HG02610 (cell line): ENCODE measurements at regions not wholly inside any gene's neighbourhood (a gene's known extent, or its start where the extent isn't known, plus 50 kb on each side); places are given as distances from the start of the nearest gene placed in this dataset.

Experiments
- ATAC-seq: cut with Tn5 transposase; IDR thresholded peaks from one replicate; pipeline ENCODE4 v1.9.1; 2021; ENCODE audit warnings: mild to moderate bottlenecking, moderate library complexity; ENCODE audit not compliant: unreplicated experiment

- no peak for ATAC-seq
Observed at GRCh38 chr5:89123581-89123980, 240.6 kb upstream of the MEF2C start.

GRCh38 chr5:89120719-89121118, 237.7 kb upstream of the MEF2C start:
- ATAC-seq = no peak

GRCh38 chr5:89117124-89117644, 234.2 kb upstream of the MEF2C start:
- peak; percentile 87 for ATAC-seq

- ATAC-seq = no peak
Observed at GRCh38 chr5:89110916-89111646, 228.1 kb upstream of the MEF2C start.

GRCh38 chr5:89106480-89106879, 223.5 kb upstream of the MEF2C start:
- ATAC-seq = no peak

- ATAC-seq = no peak
Observed at GRCh38 chr5:89105836-89106235, 222.9 kb upstream of the MEF2C start.

GRCh38 chr5:89105171-89105695, 222.2 kb upstream of the MEF2C start:
- no peak for ATAC-seq

- no peak for ATAC-seq
Observed at GRCh38 chr5:89098199-89098756, 215.3 kb upstream of the MEF2C start.

GRCh38 chr5:89097103-89097502, 214.1 kb upstream of the MEF2C start:
- ATAC-seq = peak; percentile 85

- no peak for ATAC-seq
Observed at GRCh38 chr5:89095341-89095740, 212.4 kb upstream of the MEF2C start.

- no peak for ATAC-seq
Observed at GRCh38 chr5:89090037-89090436, 207.1 kb upstream of the MEF2C start.

- no peak for ATAC-seq
Observed at GRCh38 chr5:89087551-89088318, 204.8 kb upstream of the MEF2C start.

- peak; percentile 60 for ATAC-seq
Observed at GRCh38 chr5:89087128-89087527, 204.1 kb upstream of the MEF2C start.

- ATAC-seq = no peak
Observed at GRCh38 chr5:89086390-89087086, 203.6 kb upstream of the MEF2C start.

GRCh38 chr5:89083791-89084190, 200.8 kb upstream of the MEF2C start:
- no peak for ATAC-seq

- ATAC-seq = peak; percentile 65
Observed at GRCh38 chr5:89081360-89081759, 198.4 kb upstream of the MEF2C start.

- peak; percentile 57 for ATAC-seq
Observed at GRCh38 chr5:89080467-89081116, 197.6 kb upstream of the MEF2C start.

- ATAC-seq = no peak
Observed at GRCh38 chr5:89072842-89073672, 190.1 kb upstream of the MEF2C start.

- ATAC-seq = peak; percentile 69
Observed at GRCh38 chr5:89071941-89072331, 189.0 kb upstream of the MEF2C start.
